H9 (cell line): ENCODE measurements at regions not wholly inside any gene's neighbourhood (a gene's known extent, or its start where the extent isn't known, plus 50 kb on each side); places are given as distances from the start of the nearest gene placed in this dataset.

Experiments used
- DNase-seq: peaks from one replicate; pipeline ENCODE4 v3.0.0-alpha.2; 2017
- H2AFZ ChIP-seq: one replicate; pipeline ENCODE4 v1.6.1; 2013; ENCODE audit warnings: mild to moderate bottlenecking, low read length, control low read depth, moderate library complexity
- H2AK5ac ChIP-seq: 2 replicates; pipeline ENCODE4 v1.6.1; 2013; ENCODE audit warnings: low read length, control low read depth, mixed read lengths; ENCODE audit not compliant: insufficient read length
- H2BK120ac ChIP-seq: one replicate; pipeline ENCODE4 v1.6.1; 2013; ENCODE audit warnings: low read depth, mild to moderate bottlenecking, low read length, control low read depth, inconsistent platforms; ENCODE audit not compliant: poor library complexity, severe bottlenecking
- H2BK12ac ChIP-seq: 2 replicates; pipeline ENCODE4 v1.6.1; 2013; ENCODE audit warnings: low read length, control low read depth, mixed read lengths, low read depth; ENCODE audit not compliant: insufficient read length
- H2BK15ac ChIP-seq: 2 replicates; pipeline ENCODE4 v1.6.1; 2013; ENCODE audit warnings: low read depth, low read length, control low read depth
- H2BK20ac ChIP-seq: one replicate; pipeline ENCODE4 v1.6.1; 2013; ENCODE audit warnings: low read depth, mild to moderate bottlenecking, low read length, control low read depth, inconsistent platforms; ENCODE audit not compliant: poor library complexity, severe bottlenecking
- H2BK5ac ChIP-seq: 2 replicates; pipeline ENCODE4 v1.6.1; 2013; ENCODE audit warnings: low read length, control low read depth, mixed read lengths; ENCODE audit not compliant: insufficient read length
- H3K14ac ChIP-seq: 2 replicates; pipeline ENCODE4 v1.6.1; 2013; ENCODE audit warnings: low read length, control low read depth; ENCODE audit not compliant: insufficient read depth
- H3K18ac ChIP-seq: 2 replicates; pipeline ENCODE4 v1.6.1; 2013; ENCODE audit warnings: low read depth, mild to moderate bottlenecking, mixed read lengths, low read length, control low read depth; ENCODE audit not compliant: insufficient read length
- H3K23ac ChIP-seq: 2 replicates; pipeline ENCODE4 v1.6.1; 2013; ENCODE audit warnings: low read length, control low read depth, mixed read lengths, low read depth; ENCODE audit not compliant: insufficient read length
- H3K23me2 ChIP-seq: 2 replicates; pipeline ENCODE4 v1.6.1; 2013; ENCODE audit warnings: low read depth, mild to moderate bottlenecking, mixed read lengths, low read length, control low read depth; ENCODE audit not compliant: insufficient read length, poor library complexity, severe bottlenecking
- H3K27ac ChIP-seq: 2 replicates; pipeline ENCODE4 v1.5.1; 2013; ENCODE audit warnings: low read length, control low read depth, mixed read lengths, low read depth; ENCODE audit not compliant: insufficient read length
- H3K27me3 ChIP-seq: 2 replicates; pipeline ENCODE4 v1.6.1; 2013; ENCODE audit warnings: low read length, control low read depth, inconsistent platforms; ENCODE audit not compliant: insufficient read depth
- H3K4ac ChIP-seq: 2 replicates; pipeline ENCODE4 v1.6.1; 2013; ENCODE audit warnings: low read depth, mild to moderate bottlenecking, control low read depth, inconsistent platforms, low read length, moderate library complexity
- H3K4me1 ChIP-seq: 2 replicates; pipeline ENCODE4 v1.6.1; 2013; ENCODE audit warnings: low read length, control low read depth, inconsistent platforms; ENCODE audit not compliant: insufficient read depth
- H3K4me2 ChIP-seq: 2 replicates; pipeline ENCODE4 v1.6.1; 2013; ENCODE audit warnings: low read length, control low read depth, mixed read lengths; ENCODE audit not compliant: insufficient read length, insufficient read depth
- H3K56ac ChIP-seq: 2 replicates; pipeline ENCODE4 v1.6.1; 2013; ENCODE audit warnings: low read depth, mild to moderate bottlenecking, mixed read lengths, low read length, control low read depth; ENCODE audit not compliant: insufficient read length
- H3K79me1 ChIP-seq: 2 replicates; pipeline ENCODE4 v1.6.1; 2013; ENCODE audit warnings: low read depth, mild to moderate bottlenecking, moderate library complexity, low read length, control low read depth, inconsistent platforms; ENCODE audit not compliant: insufficient read depth, poor library complexity, severe bottlenecking
- H3K79me2 ChIP-seq: 2 replicates; pipeline ENCODE4 v1.6.1; 2013; ENCODE audit warnings: low read length, control low read depth, inconsistent platforms; ENCODE audit not compliant: insufficient read depth
- H3K9ac ChIP-seq: 2 replicates; pipeline ENCODE4 v1.6.1; 2013; ENCODE audit warnings: low read length, control low read depth, mixed read lengths; ENCODE audit not compliant: insufficient read length; ENCODE audit errors: extremely low read depth
- H3K9me3 ChIP-seq: one replicate; pipeline ENCODE4 v1.6.1; 2013; ENCODE audit warnings: low read depth, low read length, inconsistent platforms; ENCODE audit not compliant: control insufficient read depth
- H3T11ph ChIP-seq: one replicate; pipeline ENCODE4 v1.6.1; 2013; ENCODE audit warnings: mild to moderate bottlenecking, low read length, control low read depth, inconsistent platforms
- H4K20me1 ChIP-seq: one replicate; pipeline ENCODE4 v1.6.1; 2013; ENCODE audit not compliant: control insufficient read depth, insufficient read length, insufficient read depth
- H4K5ac ChIP-seq: 2 replicates; pipeline ENCODE4 v1.6.1; 2013; ENCODE audit warnings: low read depth, mild to moderate bottlenecking, mixed read lengths, low read length, control low read depth; ENCODE audit not compliant: insufficient read length
- H4K8ac ChIP-seq: replicated peaks from 2 replicates; pipeline ENCODE4 v1.6.1; 2013; ENCODE audit warnings: low read length, control low read depth, mixed read lengths, low read depth; ENCODE audit not compliant: insufficient read length
- H4K91ac ChIP-seq: 2 replicates; pipeline ENCODE4 v1.6.1; 2013; ENCODE audit warnings: low read depth, mild to moderate bottlenecking, moderate library complexity, mixed read lengths, low read length, control low read depth; ENCODE audit not compliant: insufficient read length
- H3K27ac Mint-ChIP-seq, 3 experiments: 2 replicates in 2 of 3; 3 replicates in 1 of 3; pipeline ENCODE4 v1.8.0; 2020 to 2021; ENCODE audit warnings: mixed read lengths in 3 of 3, mild to moderate bottlenecking in 1 of 3, moderate library complexity in 1 of 3
- H3K27me3 Mint-ChIP-seq: 2 replicates; pipeline ENCODE4 v1.8.0; 2021; ENCODE audit warnings: low read depth, mild to moderate bottlenecking, moderate library complexity, mixed read lengths
- H3K36me3 Mint-ChIP-seq, 3 experiments: 2 replicates in 2 of 3; 3 replicates in 1 of 3; pipeline ENCODE4 v1.8.0; 2020 to 2021; ENCODE audit warnings: low read depth in 3 of 3, mixed read lengths in 3 of 3; ENCODE audit not compliant: insufficient read depth in 1 of 3
- H3K4me1 Mint-ChIP-seq, 2 experiments: 2 replicates each; pipeline ENCODE4 v1.8.0; 2020; ENCODE audit warnings: mixed read lengths in 2 of 2
- H3K4me3 Mint-ChIP-seq, 2 experiments: 2 replicates in 1 of 2; 3 replicates in 1 of 2; pipeline ENCODE4 v1.8.0; 2020 to 2021; ENCODE audit warnings: mild to moderate bottlenecking in 2 of 2, mixed read lengths in 2 of 2, moderate library complexity in 1 of 2
- H3K9me3 Mint-ChIP-seq, 2 experiments: 2 replicates in 1 of 2; 3 replicates in 1 of 2; pipeline ENCODE4 v1.8.0; 2020; ENCODE audit warnings: mild to moderate bottlenecking in 2 of 2, mixed read lengths in 2 of 2, moderate library complexity in 1 of 2
- WGBS: extraction: QIAGEN DNeasy Blood & Tissue Kit; methylation state at CpG from one replicate; pipeline ENCODE4 v1.1.7; 2013; ENCODE audit warnings: missing lambda C conversion rate, low lambda C conversion rate, mixed read lengths; ENCODE audit not compliant: insufficient read length; ENCODE audit errors: extremely low coverage; 5-methylcytosine and 5-hydroxymethylcytosine counted together
- TF ChIP-seq, protein P1 (sequence below): fragments of 200-600 bp; sonication (generic); conservative IDR thresholded peaks from 3 replicates; pipeline ENCODE4 v1.8.0; 2021; ENCODE audit warnings: antibody characterized with exemption, mild to moderate bottlenecking

GRCh38 chr9:14993901-14994554 lies 83.8 kb upstream of the FREM1 start:
- H3K27me3 Mint-ChIP-seq, result peaks cover 4% of the 10 kb centered on the region
- DNase-seq, result no peak
- no peak overlapping the region for H4K91ac ChIP-seq

More at GRCh38 chr9:14993901-14994554, 83.8 kb upstream of the FREM1 start:
- H2AK5ac ChIP-seq, result no peak overlapping the region
- H3K9ac ChIP-seq, result no peak overlapping the region
- H2BK15ac ChIP-seq, result no peak overlapping the region
- H3K36me3 Mint-ChIP-seq, result no peaks in the 10 kb centered on the region
- no peak overlapping the region for H3K14ac ChIP-seq
- H4K20me1 ChIP-seq, result no peaks in the 10 kb centered on the region
- H2AFZ ChIP-seq, result no peak overlapping the region
- H3K4me2 ChIP-seq, result peak overlapping the region; percentile 79
- H3K4me3 Mint-ChIP-seq, result peak overlapping the region; percentile 78 to 87
- no peaks in the 10 kb centered on the region for H3K9me3 Mint-ChIP-seq
- H3K27me3 ChIP-seq, result no peaks in the 10 kb centered on the region
- H3K4ac ChIP-seq, result no peak overlapping the region
- no peaks in the 10 kb centered on the region for H3K79me1 ChIP-seq
- no peaks in the 10 kb centered on the region for H3K23me2 ChIP-seq
- no peak overlapping the region for H4K8ac ChIP-seq
- H3K4me1 ChIP-seq, result no peaks in the 10 kb centered on the region; the same call in 1 of the 2 replicates
- no peak overlapping the region for H3K23ac ChIP-seq
- H3K4me1 Mint-ChIP-seq, result peaks cover 15 to 20% of the 10 kb centered on the region in 2 experiments
- no peaks in the 10 kb centered on the region for H3K79me2 ChIP-seq
- WGBS, result no CpG with 5 or more reads among the region's 9 CpGs
- no peak overlapping the region for H3K18ac ChIP-seq
- H2BK120ac ChIP-seq, result no peak overlapping the region
- H3K56ac ChIP-seq, result no peak overlapping the region
- H3K27ac Mint-ChIP-seq, result peak overlapping the region in 2 of 3 experiments; percentile 21 to 65; a peak in 5 of 7 replicates
- no peak overlapping the region for H2BK20ac ChIP-seq
- no peak overlapping the region for H3K27ac ChIP-seq
- H4K5ac ChIP-seq, result no peak overlapping the region
- no peak overlapping the region for H2BK5ac ChIP-seq
- TF ChIP-seq, protein P1, sequence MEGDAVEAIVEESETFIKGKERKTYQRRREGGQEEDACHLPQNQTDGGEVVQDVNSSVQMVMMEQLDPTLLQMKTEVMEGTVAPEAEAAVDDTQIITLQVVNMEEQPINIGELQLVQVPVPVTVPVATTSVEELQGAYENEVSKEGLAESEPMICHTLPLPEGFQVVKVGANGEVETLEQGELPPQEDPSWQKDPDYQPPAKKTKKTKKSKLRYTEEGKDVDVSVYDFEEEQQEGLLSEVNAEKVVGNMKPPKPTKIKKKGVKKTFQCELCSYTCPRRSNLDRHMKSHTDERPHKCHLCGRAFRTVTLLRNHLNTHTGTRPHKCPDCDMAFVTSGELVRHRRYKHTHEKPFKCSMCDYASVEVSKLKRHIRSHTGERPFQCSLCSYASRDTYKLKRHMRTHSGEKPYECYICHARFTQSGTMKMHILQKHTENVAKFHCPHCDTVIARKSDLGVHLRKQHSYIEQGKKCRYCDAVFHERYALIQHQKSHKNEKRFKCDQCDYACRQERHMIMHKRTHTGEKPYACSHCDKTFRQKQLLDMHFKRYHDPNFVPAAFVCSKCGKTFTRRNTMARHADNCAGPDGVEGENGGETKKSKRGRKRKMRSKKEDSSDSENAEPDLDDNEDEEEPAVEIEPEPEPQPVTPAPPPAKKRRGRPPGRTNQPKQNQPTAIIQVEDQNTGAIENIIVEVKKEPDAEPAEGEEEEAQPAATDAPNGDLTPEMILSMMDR, result no peak
- no peaks in the 10 kb centered on the region for H3K9me3 ChIP-seq
- H3T11ph ChIP-seq, result no peak overlapping the region
- H2BK12ac ChIP-seq, result no peak overlapping the region
